Tibial nerve (tissue), 4 donors: ENCODE measurements at regions not wholly inside any gene's neighbourhood (a gene's known extent, or its start where the extent isn't known, plus 50 kb on each side); places are given as distances from the start of the nearest gene placed in this dataset.

Experiments
- DNase-seq, 2 donors: peaks; one replicate each; pipeline ENCODE4 v3.0.0-alpha.2; 2019; ENCODE audit warnings: low spot score in 2 of 2
- H3K27ac ChIP-seq, 4 donors: fragments of 200-600 bp; sonication (generic) in 3 of 4; one replicate each; pipeline ENCODE4 v1.5.1; 2017 to 2019; ENCODE audit warnings: mild to moderate bottlenecking in 1 of 4
- H3K27me3 ChIP-seq, 2 donors: fragments of 200-600 bp; sonication (generic) in 1 of 2; one replicate each; pipeline versions ENCODE4 v1.5.1 to v1.6.0; 2017 to 2019
- H3K36me3 ChIP-seq, 3 donors: fragments of 200-600 bp; sonication (generic); one replicate each; pipeline ENCODE4 v1.5.1; 2018 to 2019
- H3K4me1 ChIP-seq, 4 donors: fragments of 200-600 bp; sonication (generic) in 3 of 4; one replicate each; pipeline ENCODE4 v1.5.1; 2017 to 2019
- H3K4me3 ChIP-seq, 4 donors: fragments of 200-600 bp; sonication (generic) in 3 of 4; one replicate each; pipeline ENCODE4 v1.5.1; 2017 to 2019; ENCODE audit warnings: mild to moderate bottlenecking in 1 of 4, moderate library complexity in 1 of 4
- H3K9me3 ChIP-seq, 4 donors: fragments of 200-600 bp; sonication (generic) in 3 of 4; one replicate each; pipeline ENCODE4 v1.5.1; 2017 to 2019
- CTCF ChIP-seq, 5 experiments: fragments of 200-600 bp in 3 of 5; fragments of 450-650 bp in 2 of 5; sonication (generic) in 3 of 5; IDR thresholded peaks; one replicate each; pipeline ENCODE4 v1.5.1; 2016 to 2019; ENCODE audit warnings: antibody characterized with exemption in 5 of 5, mild to moderate bottlenecking in 3 of 5, moderate library complexity in 2 of 5
- EP300 ChIP-seq, 2 donors: sonication (generic); formaldehyde crosslinking; IDR thresholded peaks; one replicate each; pipeline ENCODE4 v1.6.1; 2017; ENCODE audit warnings: antibody characterized with exemption in 2 of 2, mild to moderate bottlenecking in 1 of 2
- POLR2A ChIP-seq, 2 donors: fragments of 450-650 bp; IDR thresholded peaks; one replicate each; pipeline ENCODE4 v1.6.1; 2017; ENCODE audit warnings: antibody characterized with exemption in 2 of 2, mild to moderate bottlenecking in 2 of 2, moderate library complexity in 2 of 2
- WGBS, 2 donors: methylation state at CpG; one replicate each; pipeline ENCODE4 v1.1.5; 2018; 5-methylcytosine and 5-hydroxymethylcytosine counted together

GRCh38 chr5:121758615-121759014 is 93.1 kb upstream of the FTMT start:
- H3K4me1 ChIP-seq: no peaks in the 10 kb centered on the region
- WGBS, 2 donors: 60 to 64% methylated on average over 6 of the region's 6 CpGs
- no peaks in the 10 kb centered on the region for H3K27me3 ChIP-seq
- no peak for DNase-seq
- no peak overlapping the region for H3K4me3 ChIP-seq
- H3K27ac ChIP-seq: no peak overlapping the region
- no peaks in the 10 kb centered on the region for H3K36me3 ChIP-seq
- TF ChIP-seq EP300 (IDR thresholded peaks at IDR 0.05) (no peak), CTCF (IDR thresholded peaks at IDR 0.05) (no peak), POLR2A (IDR thresholded peaks at IDR 0.05) (no peak)
- no peaks in the 10 kb centered on the region for H3K9me3 ChIP-seq

GRCh38 chr5:121762426-121762825 is 89.3 kb upstream of the FTMT start:
- Histone ChIP-seq H3K4me3 (no peak overlapping the region), H3K9me3 (no peaks in the 10 kb centered on the region), H3K4me1 (no peaks in the 10 kb centered on the region), H3K36me3 (no peaks in the 10 kb centered on the region), H3K27ac (no peak overlapping the region), H3K27me3 (no peaks in the 10 kb centered on the region)
- no peak for DNase-seq
- TF ChIP-seq POLR2A (IDR thresholded peaks at IDR 0.05): no peak
- no peak for TF ChIP-seq CTCF (IDR thresholded peaks at IDR 0.05)
- TF ChIP-seq EP300 (IDR thresholded peaks at IDR 0.05): no peak
- WGBS, 2 donors: 92 to 93% methylated on average over 1 of the region's 1 CpG

GRCh38 chr5:121763665-121764064 is 88.0 kb upstream of the FTMT start:
- no peak for DNase-seq
- Histone ChIP-seq H3K36me3 (no peaks in the 10 kb centered on the region), H3K27me3 (no peaks in the 10 kb centered on the region), H3K27ac (no peak overlapping the region), H3K9me3 (no peaks in the 10 kb centered on the region), H3K4me3 (no peak overlapping the region), H3K4me1 (no peaks in the 10 kb centered on the region)
- WGBS, 2 donors: 70 to 71% methylated on average over 2 of the region's 2 CpGs
- TF ChIP-seq CTCF (IDR thresholded peaks at IDR 0.05) (no peak), POLR2A (IDR thresholded peaks at IDR 0.05) (no peak), EP300 (IDR thresholded peaks at IDR 0.05) (no peak)

GRCh38 chr5:121780406-121780805 is 71.3 kb upstream of the FTMT start:
- H3K36me3 ChIP-seq: no peaks in the 10 kb centered on the region
- no peak for DNase-seq
- WGBS, 2 donors: 93 to 97% methylated on average over 1 of the region's 1 CpG
- no peaks in the 10 kb centered on the region for H3K9me3 ChIP-seq
- TF ChIP-seq POLR2A (IDR thresholded peaks at IDR 0.05): no peak
- no peak for TF ChIP-seq EP300 (IDR thresholded peaks at IDR 0.05)
- TF ChIP-seq CTCF (IDR thresholded peaks at IDR 0.05): no peak
- H3K4me1 ChIP-seq: no peaks in the 10 kb centered on the region
- H3K4me3 ChIP-seq: no peak overlapping the region
- H3K27me3 ChIP-seq: no peaks in the 10 kb centered on the region
- no peak overlapping the region for H3K27ac ChIP-seq

- DNase-seq: no peak
- Histone ChIP-seq H3K27ac (no peak overlapping the region), H3K27me3 (no peaks in the 10 kb centered on the region), H3K36me3 (no peaks in the 10 kb centered on the region), H3K9me3 (no peaks in the 10 kb centered on the region), H3K4me3 (no peak overlapping the region), H3K4me1 (no peaks in the 10 kb centered on the region)
- TF ChIP-seq POLR2A (IDR thresholded peaks at IDR 0.05) (no peak), EP300 (IDR thresholded peaks at IDR 0.05) (no peak), CTCF (IDR thresholded peaks at IDR 0.05) (no peak)
- whole genome bisulfite sequencing, 2 donors: 66% methylated on average over 3 of the region's 3 CpGs
Observed at GRCh38 chr5:121783700-121784099, 68.0 kb upstream of the FTMT start.
